NCI-H82 treated with DMSO at 0.1 percent for 48 hours (cell line): ENCODE measurements at regions not wholly inside any gene's neighbourhood (a gene's known extent, or its start where the extent isn't known, plus 50 kb on each side); places are given as distances from the start of the nearest gene placed in this dataset.

Experiments used
- DNase-seq: peaks from one replicate; lab custom pipeline; 2025; ENCODE audit not compliant: unreplicated experiment; lab: John Stamatoyannopoulos, UW

DNA sequence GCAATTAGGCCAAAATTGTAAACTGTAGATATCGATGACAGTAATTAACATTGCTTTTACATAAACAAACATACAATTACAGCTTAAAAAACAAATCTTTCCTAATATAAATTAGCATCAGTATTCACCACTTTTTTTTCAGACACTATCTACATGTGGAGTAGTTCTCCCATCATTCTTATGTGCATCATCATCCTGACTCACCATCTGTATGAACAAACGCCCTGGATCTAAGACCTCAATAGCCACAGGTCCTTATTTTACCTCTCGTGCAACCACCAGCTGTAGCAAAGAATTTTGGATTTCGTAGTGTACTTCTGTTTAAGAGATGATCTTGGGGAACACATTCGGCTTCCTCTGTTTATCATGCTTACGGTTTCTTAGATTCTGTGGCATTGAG is 551.9 kb upstream of the KIRREL3 start:
- no peak for DNase-seq

DNA sequence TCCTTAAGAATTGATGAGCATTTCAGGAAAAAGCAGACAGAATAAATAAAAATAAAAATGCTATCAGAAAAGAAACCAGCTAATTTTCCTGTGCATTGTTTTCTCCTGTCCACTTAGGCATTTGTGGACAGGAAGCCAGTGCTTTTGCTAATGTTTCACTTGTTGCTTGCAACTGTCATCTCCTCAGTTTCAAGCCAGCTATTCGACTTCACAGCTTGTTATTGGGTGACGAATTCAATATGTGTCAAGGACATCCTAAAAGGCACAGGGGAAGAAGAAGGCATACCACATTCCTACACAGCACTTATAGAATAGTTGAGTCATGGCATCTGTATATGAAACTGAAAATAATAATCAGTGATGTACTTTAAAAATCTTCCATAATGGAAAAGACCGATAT is 530.6 kb upstream of the KIRREL3 start:
- DNase-seq = no peak

DNA sequence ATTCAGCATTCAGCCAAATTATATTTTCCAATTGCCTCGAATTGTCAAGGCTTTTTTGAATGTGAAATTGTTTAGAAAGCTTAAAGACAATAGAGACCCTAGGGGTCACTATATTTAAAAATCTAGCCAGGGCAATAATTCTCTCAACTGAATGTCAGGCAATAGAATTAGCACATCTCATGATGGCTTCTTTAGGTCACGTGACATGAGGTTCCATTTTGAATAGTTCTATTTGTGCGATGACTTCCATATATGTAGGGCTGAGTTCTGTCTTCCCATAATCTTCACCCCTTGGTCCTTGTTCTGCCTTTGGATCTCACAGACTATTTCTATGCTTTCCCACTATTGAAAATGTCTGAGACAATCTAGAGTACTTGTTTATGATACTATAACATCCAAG is 527.7 kb upstream of the KIRREL3 start:
- no peak for DNase-seq

DNA sequence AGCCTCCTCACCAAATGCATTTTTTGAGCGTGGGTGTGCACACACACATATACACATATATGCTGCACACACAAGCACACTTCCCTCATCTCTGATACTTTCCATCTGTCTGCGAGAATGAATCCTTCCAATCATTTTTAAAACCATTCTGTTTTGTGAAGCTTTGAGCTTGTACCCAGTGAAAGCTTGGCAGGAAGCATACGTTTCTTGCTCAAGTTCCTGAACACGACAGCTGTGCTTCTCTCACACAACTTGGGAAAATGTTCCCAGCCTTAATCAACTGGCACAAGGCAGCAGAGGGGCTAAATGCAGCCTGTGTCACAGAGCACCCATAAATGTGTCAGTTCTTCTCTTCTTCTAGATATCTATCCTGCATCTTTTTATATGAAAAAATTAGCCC is 524.0 kb upstream of the KIRREL3 start:
- DNase-seq = no peak

DNA sequence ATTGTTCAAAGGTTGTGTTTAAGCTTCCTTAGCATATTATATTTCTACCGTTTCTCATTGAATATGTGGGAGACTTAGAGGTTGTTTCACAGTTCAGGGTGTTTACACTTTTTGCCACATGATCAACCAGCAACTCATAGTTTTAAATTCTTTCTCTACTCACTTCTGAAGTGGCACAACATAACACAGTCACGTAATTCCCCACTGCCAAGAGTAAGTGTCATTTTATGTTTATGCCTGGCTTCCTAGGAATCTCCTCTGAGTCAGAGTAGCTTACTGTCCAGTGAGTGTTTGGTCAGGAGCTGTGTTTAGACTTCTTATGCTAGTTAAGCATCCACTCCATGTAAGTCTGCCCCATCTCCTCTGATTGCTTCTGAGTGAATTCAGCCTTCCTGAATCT is 520.8 kb upstream of the KIRREL3 start:
- no peak for DNase-seq

DNA sequence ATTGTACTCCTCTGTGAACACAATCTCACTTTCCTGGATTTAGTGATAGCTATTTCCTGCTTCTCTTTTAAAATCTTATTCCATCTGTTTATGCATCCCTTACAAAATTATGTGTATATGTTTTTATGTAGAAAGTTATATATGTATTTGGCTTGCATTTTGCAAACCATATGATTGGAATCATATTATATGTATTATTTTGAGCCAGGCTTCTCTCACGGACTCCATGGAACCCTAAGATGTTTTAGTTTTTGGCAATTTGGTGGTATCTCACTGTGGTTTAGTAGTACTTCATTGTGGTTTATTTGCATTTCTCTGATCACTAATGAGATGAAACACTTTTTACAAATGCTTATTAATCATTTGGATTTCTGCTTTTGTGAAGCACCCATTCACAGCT is 507.3 kb upstream of the KIRREL3 start:
- no peak for DNase-seq

DNA sequence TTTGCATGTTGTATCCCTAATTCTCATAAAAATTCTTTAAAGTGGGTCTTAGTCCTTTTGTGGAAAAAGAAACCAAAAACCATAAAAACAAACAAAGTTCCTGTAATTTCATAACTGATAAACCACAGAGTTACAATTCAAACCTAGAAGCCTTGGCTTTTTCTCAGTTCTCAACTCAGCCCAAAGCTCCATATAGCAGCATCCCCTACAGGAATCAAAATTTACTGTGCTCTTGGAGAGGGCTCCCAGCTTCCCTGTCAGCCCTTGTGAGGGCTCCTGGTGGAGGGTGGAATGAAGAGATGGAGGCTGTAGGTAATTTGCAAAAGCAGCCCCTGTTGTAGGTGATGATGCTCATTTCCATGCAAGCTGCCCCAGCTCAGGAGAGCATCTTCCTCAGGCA is 506.1 kb upstream of the KIRREL3 start:
- no peak for DNase-seq

DNA sequence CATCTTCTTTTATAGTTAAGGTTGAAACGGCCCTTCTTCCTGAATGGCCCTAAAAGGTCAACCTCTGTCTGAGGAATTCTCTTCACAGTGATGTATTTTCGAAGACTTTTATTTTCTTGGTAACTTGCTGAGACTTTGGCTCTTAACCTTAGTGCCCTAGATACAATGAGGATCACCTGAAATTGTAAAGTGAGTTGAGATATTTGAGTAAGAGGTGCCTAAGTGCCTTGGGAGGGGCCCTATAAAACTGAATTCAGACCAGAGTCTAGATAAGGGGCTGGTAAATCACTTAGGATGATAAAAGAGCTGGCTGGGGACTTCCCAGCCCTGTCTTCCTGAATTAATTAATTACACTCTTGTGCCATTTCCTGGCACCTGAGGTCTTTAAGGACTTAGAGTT is 505.6 kb upstream of the KIRREL3 start:
- no peak for DNase-seq

DNA sequence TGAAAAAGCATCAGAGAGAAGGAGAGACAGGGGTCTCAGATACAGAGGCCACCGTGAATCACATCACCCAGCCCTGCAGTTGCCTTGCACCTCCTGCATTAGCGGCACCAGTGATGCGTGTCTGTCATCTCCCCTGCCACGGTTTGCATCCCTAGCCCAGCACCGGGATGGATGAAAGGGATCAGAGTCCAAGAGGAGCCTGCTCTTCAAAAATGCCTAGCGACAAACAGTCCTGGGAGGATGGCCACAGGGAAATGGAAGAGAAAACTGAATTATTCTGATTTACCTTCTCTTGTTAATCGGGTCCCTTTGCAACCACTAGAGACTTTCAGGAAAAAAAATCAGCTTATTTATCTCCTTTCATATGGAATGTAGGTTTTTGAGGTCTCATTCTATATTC is 495.6 kb upstream of the KIRREL3 start:
- DNase-seq = no peak

DNA sequence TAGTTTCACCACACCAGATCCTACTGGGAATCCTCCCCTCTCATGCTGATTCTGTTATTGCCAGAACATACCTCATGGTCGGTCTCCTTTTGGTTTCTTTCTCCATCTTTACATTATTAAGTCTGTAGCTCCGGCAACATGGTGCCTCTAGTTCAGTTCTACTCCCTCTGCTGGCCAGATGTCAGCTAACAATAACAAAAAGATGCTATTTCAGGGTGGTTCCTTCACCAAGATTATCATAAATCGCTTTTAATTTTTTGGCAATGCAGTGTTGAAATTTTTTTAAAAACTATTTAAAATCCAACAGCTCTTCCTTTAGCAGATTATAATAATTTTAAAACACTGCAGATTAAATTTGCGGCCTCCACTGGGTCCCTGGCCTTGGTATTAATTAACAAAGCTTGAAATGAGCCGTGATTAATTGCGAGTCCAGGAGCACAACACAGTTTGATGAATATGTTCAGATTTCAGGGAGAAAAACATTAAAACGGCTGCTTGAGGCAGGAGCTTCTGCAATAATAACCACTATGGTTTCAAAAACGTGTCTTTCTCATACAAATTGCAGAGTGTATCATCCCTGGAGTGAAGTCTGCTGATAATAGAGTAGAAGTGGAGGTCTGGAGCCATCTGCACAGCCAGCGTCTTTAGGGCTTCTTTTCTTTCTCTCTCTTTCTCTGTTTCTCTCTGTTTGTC is 492.9 kb upstream of the KIRREL3 start:
- DNase-seq = no peak

DNA sequence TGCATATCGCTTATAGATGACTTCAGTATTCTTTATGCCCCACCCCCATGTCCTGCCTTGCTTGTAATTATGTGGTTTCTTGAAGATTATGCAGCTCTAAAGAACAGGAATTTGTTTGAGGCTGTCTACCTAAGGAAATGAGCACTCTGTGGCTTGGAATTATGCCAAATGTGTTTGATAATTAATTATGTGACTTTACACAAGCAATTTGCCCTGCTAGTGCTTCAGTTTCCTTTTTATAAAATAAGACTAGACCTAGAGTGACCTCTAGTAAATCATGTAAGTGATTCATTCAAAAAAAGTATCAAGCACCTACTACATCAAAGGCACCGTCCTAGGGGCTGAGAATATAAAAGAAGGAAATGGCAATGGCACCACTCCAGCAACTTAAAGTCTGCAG is 491.5 kb upstream of the KIRREL3 start:
- no peak for DNase-seq

DNA sequence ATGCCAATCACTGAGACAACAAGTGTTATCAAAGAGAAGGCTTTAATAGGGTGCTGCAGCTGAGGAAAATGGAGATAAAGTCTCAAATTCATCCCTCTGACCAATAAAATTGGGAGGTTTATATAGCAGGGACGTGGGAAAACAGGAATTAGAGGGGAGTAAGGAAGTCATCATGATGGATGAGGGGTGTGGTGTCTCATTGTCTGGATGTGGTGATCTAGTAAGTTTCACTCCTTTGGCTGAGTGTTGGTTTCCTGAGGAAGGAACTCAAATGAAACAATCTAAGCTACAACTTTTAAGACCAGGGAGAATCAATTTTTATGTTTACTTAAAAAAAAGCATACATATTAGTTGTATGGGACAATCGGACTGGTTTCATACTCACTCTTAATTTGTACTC is 491.0 kb upstream of the KIRREL3 start:
- no peak for DNase-seq

DNA sequence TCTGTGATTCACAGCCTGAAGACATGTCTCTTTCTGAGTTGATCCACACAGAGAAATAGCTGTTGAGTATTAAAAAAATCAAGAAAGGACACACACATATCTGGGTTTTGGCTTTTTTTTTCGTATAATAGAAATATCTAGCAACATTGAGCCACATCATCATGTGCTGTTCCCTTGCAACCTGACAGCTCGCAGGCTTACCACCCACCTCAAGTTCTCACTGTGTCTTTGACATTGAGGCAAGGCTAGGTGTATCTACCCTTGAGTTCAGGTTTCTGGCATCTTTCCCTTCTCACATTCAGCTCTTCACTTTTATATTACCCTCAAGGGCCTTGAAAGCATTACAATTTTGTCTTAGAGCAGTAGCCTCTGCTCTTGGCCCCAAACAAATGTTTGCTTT is 490.3 kb upstream of the KIRREL3 start:
- DNase-seq = no peak

DNA sequence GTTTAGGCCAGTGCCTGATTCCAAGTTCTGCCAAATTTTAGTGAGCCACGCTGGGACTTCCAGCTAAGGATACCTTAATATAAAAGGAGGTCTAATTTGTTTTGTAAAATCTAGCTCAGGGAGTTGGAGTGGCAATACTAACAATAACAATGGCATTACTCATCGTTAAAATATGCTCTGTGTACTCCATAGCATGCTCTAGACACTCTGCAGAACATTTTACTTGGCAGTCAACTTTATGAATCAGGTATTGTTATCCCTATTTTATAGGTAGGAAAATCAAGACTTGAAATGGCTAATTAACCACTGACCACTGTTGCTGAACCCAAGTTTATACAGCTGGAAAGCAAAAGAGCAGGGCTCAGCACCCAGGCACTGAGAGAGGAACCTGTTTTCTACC is 485.0 kb upstream of the KIRREL3 start:
- no peak for DNase-seq

DNA sequence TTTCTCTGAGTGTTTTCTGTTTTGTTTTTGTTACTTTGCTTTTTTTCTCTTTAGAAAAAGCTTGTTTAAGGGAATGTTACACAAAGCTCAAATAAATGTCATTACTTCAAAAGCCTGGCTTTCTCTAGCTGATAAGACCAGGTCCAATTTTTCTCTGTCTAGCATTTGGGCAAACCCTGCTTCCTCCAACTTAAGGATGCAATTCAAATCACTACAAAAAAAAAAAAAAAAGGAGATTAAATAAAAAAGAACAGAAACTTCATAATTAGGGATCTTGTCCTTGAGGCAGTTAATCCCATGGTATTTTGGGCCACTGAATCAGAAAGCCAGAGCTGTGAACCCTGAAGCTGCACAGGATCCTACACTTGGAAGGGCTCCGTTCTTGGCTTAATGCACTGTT is 480.8 kb upstream of the KIRREL3 start:
- no peak for DNase-seq

DNA sequence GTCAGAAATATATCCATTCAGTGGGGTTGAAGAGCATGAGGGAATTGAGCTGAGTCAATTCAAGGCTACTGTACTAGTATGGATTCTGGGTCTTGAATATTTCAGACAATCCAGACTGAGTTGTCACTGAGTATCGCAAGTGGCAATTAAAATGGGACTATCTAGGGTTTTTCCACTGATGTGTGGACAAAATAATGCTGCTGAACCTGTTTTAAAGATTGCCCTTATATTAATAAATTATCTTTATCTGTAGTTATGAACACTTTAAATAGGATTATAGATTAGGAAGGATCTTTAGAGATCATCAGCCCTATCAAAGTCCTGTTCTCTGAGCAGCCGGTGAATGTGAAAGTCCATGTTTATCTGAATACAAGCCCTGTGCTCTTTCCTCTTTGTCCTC is 478.3 kb upstream of the KIRREL3 start:
- DNase-seq = no peak

DNA sequence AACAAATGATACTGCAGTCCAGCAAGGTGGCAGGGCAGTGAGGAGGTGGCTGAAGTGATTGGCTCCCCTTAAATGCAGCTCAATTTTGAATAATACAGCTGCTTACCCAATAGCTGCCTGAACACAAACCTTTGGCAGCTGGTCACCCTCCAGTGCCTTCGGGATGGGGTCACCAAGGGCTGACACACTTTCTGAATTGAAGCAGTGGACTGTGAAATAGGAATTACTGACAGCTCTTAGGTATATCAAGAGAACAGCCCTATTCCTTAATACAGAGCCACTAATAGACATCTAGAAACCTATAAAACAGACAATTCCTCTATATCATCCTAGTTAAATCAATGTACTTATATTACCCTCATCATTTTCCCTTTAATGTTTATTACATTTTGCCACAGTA is 474.2 kb upstream of the KIRREL3 start:
- DNase-seq = no peak

DNA sequence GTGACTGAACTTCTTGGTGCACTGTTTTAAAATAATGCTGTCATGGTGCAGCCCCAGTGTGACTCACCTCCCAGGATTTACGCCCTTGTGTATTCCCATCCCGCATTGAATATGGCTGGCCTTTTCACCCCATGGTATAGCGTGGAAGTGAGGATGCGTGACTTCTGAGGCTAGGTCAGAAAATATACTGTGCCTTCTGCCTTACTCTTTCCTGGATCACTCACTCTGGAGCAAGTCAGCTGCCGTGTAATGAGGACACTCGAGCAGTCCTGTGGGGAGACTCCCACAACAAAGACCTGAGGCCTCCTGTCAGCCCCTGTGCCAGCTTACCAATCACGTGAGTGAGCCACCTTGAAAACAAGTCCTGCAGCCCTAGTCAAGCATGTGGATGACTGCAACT is 471.9 kb upstream of the KIRREL3 start:
- no peak for DNase-seq

DNA sequence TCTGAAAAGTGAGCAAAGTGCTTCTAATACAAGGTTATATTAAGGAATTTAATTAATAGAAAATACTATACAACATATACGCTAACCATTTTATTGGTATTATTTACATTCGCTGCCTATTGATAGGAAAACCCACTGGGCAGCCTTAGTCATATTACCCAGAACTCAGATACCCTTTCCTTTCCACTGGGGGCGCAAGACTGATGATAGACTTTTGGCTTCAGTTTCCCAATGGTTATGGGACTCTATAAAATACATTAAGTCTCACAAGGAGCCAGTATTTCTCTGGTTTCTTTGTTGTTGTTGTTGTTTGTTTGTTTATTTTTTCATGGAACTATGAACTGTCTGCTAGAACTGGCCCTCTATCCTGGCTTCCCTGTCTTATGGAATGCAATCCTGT is 471.1 kb upstream of the KIRREL3 start:
- DNase-seq = no peak

DNA sequence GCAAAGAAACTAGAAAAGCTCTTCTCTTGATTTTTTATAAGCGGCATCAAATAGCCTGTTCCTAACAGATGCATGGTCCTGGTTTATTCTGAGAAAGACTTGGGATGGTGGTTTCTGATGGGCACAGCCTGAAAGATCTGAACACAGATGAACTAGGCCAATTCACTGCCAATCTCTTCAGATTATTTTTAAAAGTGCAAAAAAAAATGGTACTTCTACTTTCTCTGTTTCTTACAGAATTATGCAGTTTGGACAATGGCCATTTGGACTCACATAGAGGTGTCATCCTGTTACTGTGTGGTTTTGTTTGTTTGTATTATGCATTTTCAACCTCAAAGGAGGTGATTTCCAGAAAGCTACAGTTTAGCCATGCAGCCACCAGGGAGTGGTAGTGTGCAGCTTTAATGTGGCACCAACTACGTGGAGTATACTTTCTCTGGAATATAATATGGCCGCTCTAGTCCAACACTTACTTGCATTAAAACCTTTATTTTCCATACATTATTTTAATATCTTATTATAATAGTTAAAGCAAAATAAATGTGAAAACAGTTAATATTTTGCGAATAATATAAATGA is 469.8 kb upstream of the KIRREL3 start:
- DNase-seq = no peak

DNA sequence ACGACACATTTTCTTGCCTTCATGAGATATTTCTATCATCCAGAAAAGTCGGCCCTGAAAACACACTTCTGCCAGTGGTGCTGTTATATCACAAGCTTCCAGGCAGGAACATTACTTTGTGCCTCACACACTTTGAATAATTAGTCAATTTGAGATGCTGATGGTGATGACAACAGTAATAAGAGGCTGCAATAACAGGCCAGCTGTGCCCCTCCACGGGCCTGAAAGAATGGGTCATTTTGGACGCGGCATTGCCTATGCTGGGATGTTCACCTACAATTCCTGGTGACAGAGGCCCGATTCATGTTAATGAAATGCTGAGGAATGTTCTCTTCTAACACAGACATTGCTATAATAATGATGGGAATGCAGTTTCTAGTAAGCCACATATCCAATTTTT is 463.8 kb upstream of the KIRREL3 start:
- DNase-seq = no peak

DNA sequence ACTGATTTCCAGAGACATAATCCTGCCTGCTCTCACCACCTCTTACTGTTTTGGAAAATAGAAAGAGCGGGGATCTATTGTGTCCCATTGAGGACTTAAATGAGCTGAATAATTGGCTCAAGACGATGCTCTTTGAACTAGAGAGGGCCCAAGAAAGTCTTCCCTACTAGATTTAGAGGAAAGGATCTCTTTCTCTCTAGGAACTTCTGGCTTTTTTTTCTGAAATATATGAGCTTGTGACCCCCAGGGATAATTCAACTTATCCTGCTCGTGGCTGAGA is 461.4 kb upstream of the KIRREL3 start:
- no peak for DNase-seq

DNA sequence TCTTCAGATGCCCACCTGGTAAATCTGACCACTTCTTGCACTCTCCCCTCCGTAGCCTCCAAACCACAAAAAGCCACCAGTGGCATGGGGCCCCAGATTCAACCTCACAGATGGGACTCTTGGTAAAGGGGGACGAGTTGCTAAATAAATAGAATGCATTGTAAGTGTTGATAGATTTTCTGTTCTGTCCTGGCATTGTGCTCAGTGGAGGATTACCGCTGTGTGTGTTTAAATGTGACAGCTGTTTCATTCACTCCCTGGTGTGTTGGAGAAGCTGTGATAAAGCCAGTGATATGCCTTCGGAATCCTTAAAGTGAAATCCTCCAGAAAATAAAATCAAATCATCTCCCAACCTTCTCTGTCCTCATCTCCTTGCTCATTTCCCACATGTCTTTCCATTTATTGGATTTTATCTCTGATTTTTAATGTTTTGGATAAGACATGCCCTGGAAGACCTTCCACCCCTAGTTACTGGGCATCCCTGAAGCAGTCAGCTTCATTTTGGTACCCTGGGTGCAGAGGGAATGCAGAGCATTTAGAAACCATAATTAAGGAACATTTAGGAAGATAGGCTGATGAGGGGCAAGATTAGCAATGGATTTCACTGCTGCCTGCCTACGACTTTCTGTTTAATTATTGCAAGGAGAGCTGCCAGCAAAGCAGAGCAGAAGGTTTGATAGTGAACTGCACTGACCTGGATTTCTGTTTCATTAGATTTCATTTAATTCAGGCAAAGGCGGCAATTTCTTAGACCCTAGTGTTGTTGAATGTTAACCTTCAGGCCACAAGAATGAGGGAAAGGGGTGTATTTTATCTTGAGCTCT is 460.9 kb upstream of the KIRREL3 start:
- DNase-seq = no peak
